NK-92 (cell line): ENCODE measurements at regions not wholly inside any gene's neighbourhood (a gene's known extent, or its start where the extent isn't known, plus 50 kb on each side); places are given as distances from the start of the nearest gene placed in this dataset.
"Not testable (repeated sequence)": the region's sequence is repeated elsewhere in the genome, so short reads cannot be mapped to it uniquely, and the experiment has no call there.

ENCODE experiments used
- DNase-seq: peaks from one replicate; lab custom pipeline; 2025; ENCODE audit not compliant: unreplicated experiment; lab: John Stamatoyannopoulos, UW

- DNase-seq: no peak
These were observed 151.9 kb downstream of the CRLF2 start for GRCh38 chrX:1060562-1060960.

DNA sequence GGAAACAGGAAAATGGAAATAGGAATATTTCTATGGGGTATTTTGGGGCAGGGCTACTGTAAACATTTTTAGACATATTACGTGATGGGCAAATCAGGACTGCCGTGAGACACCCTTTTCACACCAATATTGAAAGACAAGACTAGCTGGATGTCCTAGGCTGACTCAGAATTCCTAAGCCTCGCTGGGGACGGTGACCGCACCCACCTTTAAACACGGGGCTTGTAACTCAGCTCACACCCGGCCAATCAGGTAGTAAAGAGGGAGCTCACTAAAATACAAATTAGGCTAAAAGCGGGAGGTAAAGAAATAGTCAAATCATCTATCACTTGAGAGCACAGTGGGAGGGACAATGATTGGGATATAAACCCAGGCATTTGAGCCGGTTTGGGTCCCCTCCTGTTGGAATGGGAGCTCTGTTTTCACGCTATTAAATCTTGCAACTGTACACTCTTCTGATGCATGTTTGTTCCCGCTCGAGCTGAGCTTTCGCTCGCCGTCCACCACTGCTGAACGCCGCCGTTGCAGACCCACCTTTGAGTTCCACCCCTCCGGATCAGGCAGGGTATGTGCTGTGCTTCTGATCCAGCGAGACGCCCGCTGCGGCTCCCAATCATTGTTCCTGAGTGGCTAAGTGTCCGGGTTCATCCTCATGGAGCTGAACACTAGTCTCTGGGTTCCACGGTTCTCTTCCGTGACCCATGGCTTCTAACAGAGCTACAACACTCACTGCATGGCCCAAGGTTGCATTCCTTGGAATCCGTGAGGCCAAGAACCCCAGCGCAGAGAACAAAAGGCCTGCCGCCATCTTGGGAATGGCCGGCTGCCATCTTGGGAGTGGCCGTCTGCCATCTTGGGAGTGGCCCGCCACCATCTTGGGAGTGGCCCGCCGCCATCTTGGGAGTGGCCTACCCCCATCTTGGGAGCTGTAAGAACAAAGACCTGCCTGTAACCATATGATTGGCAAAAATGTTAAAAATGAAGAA lies 152.6 kb downstream of the CRLF2 start:
- DNase-seq: no peak

- not testable (repeated sequence) for DNase-seq
These were observed 158.8 kb downstream of the CRLF2 start for GRCh38 chrX:1053600-1053999.

DNA sequence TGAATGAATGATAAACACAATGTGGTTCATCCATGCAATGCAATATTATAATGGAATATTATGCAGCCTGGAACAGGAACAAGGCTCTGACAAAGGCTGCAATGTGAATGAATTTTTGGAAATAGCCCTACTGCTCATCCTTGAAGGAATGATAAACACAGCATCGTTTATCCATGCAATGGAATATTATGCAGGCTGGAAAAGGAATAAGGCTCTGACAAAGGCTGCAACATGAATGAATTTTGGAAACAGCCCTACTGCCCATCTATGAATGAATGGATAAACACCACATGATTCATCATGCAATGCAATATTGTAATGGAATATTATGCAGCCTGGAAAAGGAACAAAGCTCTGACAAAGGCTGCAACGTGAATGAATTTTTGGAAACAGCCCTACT lies 159.4 kb downstream of the CRLF2 start:
- no peak for DNase-seq

DNA sequence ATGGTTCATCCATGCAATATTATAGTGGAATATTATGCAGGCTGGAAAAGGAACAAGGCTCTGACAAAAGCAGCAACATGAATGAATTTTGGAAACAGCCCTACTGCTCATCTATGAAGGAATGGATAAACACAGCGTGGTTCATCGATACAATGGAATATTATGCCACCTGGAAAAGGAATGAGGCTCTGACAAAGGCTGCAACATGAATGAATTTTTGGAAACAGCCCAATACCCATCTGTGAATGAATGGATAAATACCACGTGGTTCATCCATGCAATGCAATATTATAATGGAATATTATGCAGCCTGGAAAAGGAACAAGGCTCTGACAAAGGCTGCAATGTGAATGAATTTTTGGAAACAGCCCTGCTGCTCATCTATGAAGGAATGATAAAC lies 160.4 kb downstream of the CRLF2 start:
- DNase-seq: no peak

- DNase-seq: no peak
These were observed 161.0 kb downstream of the CRLF2 start for GRCh38 chrX:1051421-1051820.

GRCh38 chrX:1045680-1046314 lies 166.7 kb downstream of the CRLF2 start:
- no peak for DNase-seq

GRCh38 chrX:1041091-1041490 lies 171.4 kb downstream of the CRLF2 start:
- no peak for DNase-seq

DNA sequence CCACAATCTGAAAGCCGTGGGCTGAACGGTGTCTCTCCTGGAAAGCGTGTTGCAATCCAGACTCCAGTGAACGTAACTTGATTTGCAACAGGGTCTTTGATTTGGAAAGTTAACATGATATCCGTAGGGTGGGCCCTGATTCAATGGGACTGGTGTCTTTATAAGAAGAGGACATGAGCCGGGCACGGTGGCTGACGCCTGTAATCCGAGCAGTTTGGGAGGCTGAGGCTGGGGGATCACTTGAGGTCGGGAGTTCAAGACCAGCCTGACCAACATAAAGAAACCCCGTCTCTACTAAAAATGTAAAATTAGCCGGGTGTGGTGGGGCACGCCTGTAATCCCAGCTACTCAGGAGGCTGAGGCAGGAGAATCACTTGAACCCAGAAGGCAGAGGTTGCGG lies 176.5 kb downstream of the CRLF2 start:
- not testable (repeated sequence) for DNase-seq

DNA sequence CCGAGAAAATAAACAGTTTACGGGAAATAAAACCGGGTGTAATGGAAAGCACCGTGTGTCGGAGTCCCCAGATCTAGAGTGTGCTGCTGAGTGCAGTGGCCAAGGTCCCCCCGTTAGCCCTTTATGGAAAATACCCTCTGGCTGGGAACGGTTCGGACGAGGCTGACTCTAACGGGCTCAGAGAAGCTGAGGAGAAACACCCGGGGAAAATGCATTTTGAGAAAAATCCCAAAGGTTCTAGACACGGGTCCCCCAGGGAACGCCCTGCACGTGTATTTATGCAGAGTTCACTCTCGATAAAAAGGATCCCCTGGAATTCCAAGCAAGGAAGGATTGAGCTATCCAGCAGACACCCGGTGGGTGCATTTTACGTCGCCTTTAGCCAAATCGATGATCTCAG lies 177.2 kb downstream of the CRLF2 start:
- no peak for DNase-seq

DNA sequence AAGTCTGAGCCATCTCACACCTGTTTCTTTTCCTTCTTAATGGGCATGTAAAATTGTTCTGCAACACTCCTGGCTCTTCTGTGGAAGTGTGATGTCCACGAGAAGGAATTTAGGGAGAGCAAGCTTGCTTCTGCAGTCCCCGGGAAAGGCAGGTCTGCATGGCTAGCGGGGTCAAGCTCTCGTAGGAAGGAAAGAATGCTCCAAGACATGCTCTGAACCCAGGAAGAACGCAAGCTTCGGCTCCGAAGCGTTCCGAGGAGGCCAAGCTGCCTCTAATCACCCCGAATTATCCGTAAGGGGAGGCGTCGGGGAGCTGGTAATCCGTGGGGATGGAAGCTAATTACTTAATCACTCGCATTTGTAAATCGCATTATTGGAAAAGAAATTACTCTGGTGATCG lies 177.7 kb downstream of the CRLF2 start:
- DNase-seq: no peak

- no peak for DNase-seq
These were observed 180.7 kb downstream of the CRLF2 start for GRCh38 chrX:1031521-1032430.

- no peak for DNase-seq
These were observed 183.0 kb downstream of the CRLF2 start for GRCh38 chrX:1029494-1029893.

GRCh38 chrX:1027680-1028079 lies 184.8 kb downstream of the CRLF2 start:
- DNase-seq: no peak

DNA sequence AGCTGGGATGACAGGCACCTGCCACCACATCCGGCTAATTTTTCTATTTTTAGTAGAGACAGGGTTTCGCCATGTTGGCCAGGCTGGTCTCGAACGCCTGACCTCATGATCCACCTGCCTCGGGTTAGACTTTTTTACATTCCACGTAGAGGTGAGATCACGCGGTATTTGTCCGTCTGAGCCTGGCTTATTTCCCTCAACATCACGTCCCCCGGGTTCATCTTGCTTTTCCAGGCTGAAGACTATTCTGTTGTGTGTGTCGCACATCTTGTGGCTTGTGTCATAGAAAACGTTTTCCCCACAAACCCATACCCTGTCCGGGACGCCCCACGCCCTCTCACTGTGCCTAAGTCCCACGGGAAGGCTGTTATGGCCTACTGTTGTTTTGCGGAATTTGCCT lies 185.3 kb downstream of the CRLF2 start:
- DNase-seq: no peak

GRCh38 chrX:1026263-1027015 lies 186.0 kb downstream of the CRLF2 start:
- no peak for DNase-seq

GRCh38 chrX:1025413-1025812 lies 187.0 kb downstream of the CRLF2 start:
- no peak for DNase-seq

GRCh38 chrX:1023676-1024075 lies 188.8 kb downstream of the CRLF2 start:
- no peak for DNase-seq

- not testable (repeated sequence) for DNase-seq
These were observed 191.0 kb downstream of the CRLF2 start for GRCh38 chrX:1021314-1021993.

- no peak for DNase-seq
These were observed 191.7 kb downstream of the CRLF2 start for GRCh38 chrX:1020634-1021166.
